Heart right ventricle (tissue), 16 donors: ENCODE measurements at regions not wholly inside any gene's neighbourhood (a gene's known extent, or its start where the extent isn't known, plus 50 kb on each side); places are given as distances from the start of the nearest gene placed in this dataset.

Experiments used
- ATAC-seq, 8 donors: fragments of 200-7000 bp; cut with Tn5 transposase; one replicate each; pipeline ENCODE4 v1.9.1; 2020; ENCODE audit warnings: mild to moderate bottlenecking in 8 of 8, moderate library complexity in 8 of 8, moderate number of reproducible peaks in 1 of 8
- DNase-seq, 2 donors: peaks; one replicate each; pipeline ENCODE4 v3.0.0-alpha.2; 2020
- H3K27ac ChIP-seq, 10 donors: fragments of 200-600 bp; sonication (generic) in 2 of 10; one replicate each; pipeline versions ENCODE4 v1.5.0 to v1.8.0; 2020 to 2022; ENCODE audit warnings: mild to moderate bottlenecking in 3 of 10
- H3K27me3 ChIP-seq, 7 donors: fragments of 200-600 bp; one replicate each; pipeline ENCODE4 v1.8.0; 2021 to 2022; ENCODE audit warnings: mild to moderate bottlenecking in 2 of 7
- H3K36me3 ChIP-seq, 9 donors: fragments of 200-600 bp; sonication (generic) in 1 of 9; one replicate each; pipeline versions ENCODE4 v1.5.0 to v1.8.0; 2020 to 2022; ENCODE audit warnings: mild to moderate bottlenecking in 2 of 9
- H3K4me1 ChIP-seq, 9 donors: fragments of 200-600 bp; sonication (generic) in 1 of 9; one replicate each; pipeline versions ENCODE4 v1.5.0 to v1.8.0; 2020 to 2022; ENCODE audit warnings: mild to moderate bottlenecking in 4 of 9
- H3K4me3 ChIP-seq, 10 donors: fragments of 200-600 bp; sonication (generic) in 2 of 10; one replicate each; pipeline versions ENCODE4 v1.5.0 to v1.8.0; 2020 to 2022; ENCODE audit warnings: mild to moderate bottlenecking in 7 of 10, moderate library complexity in 2 of 10
- H3K9me3 ChIP-seq, 11 donors: fragments of 200-600 bp in 10 of 11; sonication (generic) in 2 of 11; one replicate each; pipeline versions ENCODE4 v1.5.0 to v1.8.0; 2013 to 2022; ENCODE audit warnings: mild to moderate bottlenecking in 2 of 11, control low read depth in 1 of 11, moderate library complexity in 1 of 11
- CTCF ChIP-seq, 9 donors: fragments of 200-600 bp; sonication (generic) in 2 of 9; IDR thresholded peaks; one replicate each; pipeline versions ENCODE4 v1.5.0 to v1.8.0; 2021 to 2022; ENCODE audit warnings: antibody characterized with exemption in 9 of 9, mild to moderate bottlenecking in 5 of 9, moderate library complexity in 1 of 9
- WGBS, 2 donors: extraction: QIAGEN DNeasy Blood & Tissue Kit; methylation state at CpG; one replicate each; pipeline ENCODE4 v1.1.7; 2013; ENCODE audit warnings: inconsistent platforms in 1 of 2; 5-methylcytosine and 5-hydroxymethylcytosine counted together
- intact Hi-C, 10 donors: fragments of 100-400 bp; cut with DNase I; formaldehyde crosslinking; loops; one replicate each; pipeline versions ENCODE4 v1.11.1 to v1.14.2; 2022
- donor health status: Arrhythmogenic right ventricular cardiomyopathy.
- donor health status: ischemic (EF 13 %, LVEDD 7.1; RV severe dilation, severe dysfunction).
- donor health status: healthy with polysubstance abuse.
- donor health status: DM: no; HTN: yes; CAD: no.
- donor health status: DM: no; HTN: no; CAD: no.
- donor health status: ischemic (EF 25% LVEDD 6.9; RV normal size, moderate dysfunction).
- donor health status: ischemic (EF 25% LVEDD 5.7; RV mildly dilated, moderate dysfunction).
- donor health status: healthy.
- donor health status: DM: yes; HTN: yes; CAD: no.
- donor health status: Ischemic cardiomyopathy.
- donor health status: ischemic (EF 35%, LVEDD 5.7; RV mildly dilated, moderate dysfunction).
- donor health status: nonischemic (EF 11% LVEDD 7.7; RV severe dilation, severe dysfunction).
- donor health status: DM: yes; HTN: yes; CAD: no.
- donor health status: PGD.
- donor health status: ischemic (EF 29% LVEDD 5.4; RV normal size, mild dysfunction).
- donor health status: nonischemic (EF 23%, LVEDD 6.1; RV moderate dilation, normal function).

- Histone ChIP-seq H3K4me3 (no peak overlapping the region), H3K9me3 (peaks cover 0 to 99% (median 29%) of the 10 kb centered on the region in 11 donors), H3K27ac (no peak overlapping the region), H3K27me3 (peaks cover 0 to 11% (median 0%) of the 10 kb centered on the region in 7 donors), H3K4me1 (no peaks in the 10 kb centered on the region), H3K36me3 (no peaks in the 10 kb centered on the region)
- 63 to 66% methylated on average over 22 of the region's 22 CpGs for WGBS, 2 donors
- intact Hi-C loops, result no loop called here
- DNase-seq (no peak), ATAC-seq (no peak)
- TF ChIP-seq CTCF (IDR thresholded peaks at IDR 0.05), result no peak
Observed at GRCh38 chr12:34602213-34602940, 580.1 kb downstream of the ALG10 start.

GRCh38 chr12:34603382-34604035, 581.2 kb downstream of the ALG10 start:
- Histone ChIP-seq H3K36me3 (no peaks in the 10 kb centered on the region), H3K9me3 (peaks cover 0 to 99% (median 30%) of the 10 kb centered on the region in 11 donors), H3K27me3 (peaks cover 0 to 2% (median 0%) of the 10 kb centered on the region in 7 donors), H3K4me3 (no peak overlapping the region), H3K27ac (no peak overlapping the region), H3K4me1 (no peaks in the 10 kb centered on the region)
- TF ChIP-seq CTCF (IDR thresholded peaks at IDR 0.05), result no peak
- 59 to 65% methylated on average over 21 of the region's 21 CpGs for WGBS, 2 donors
- DNase-seq, result no peak
- no peak for ATAC-seq
- intact Hi-C loops, result no loop called here

- H3K4me3 ChIP-seq, result no peak overlapping the region
- DNase-seq, result no peak
- H3K27me3 ChIP-seq, result no peaks in the 10 kb centered on the region
- intact Hi-C loops, result no loop called here
- 32 to 44% methylated on average over 7 of the region's 7 CpGs for WGBS, 2 donors
- H3K36me3 ChIP-seq, result no peaks in the 10 kb centered on the region
- no peak overlapping the region for H3K27ac ChIP-seq
- ATAC-seq, result no peak
- H3K4me1 ChIP-seq, result no peaks in the 10 kb centered on the region
- H3K9me3 ChIP-seq, result peaks cover 0 to 98% (median 30%) of the 10 kb centered on the region in 11 donors
- TF ChIP-seq CTCF (IDR thresholded peaks at IDR 0.05), result no peak
Observed at GRCh38 chr12:34604227-34604626, 581.9 kb downstream of the ALG10 start.

GRCh38 chr12:34604631-34605509, 582.6 kb downstream of the ALG10 start:
- DNase-seq, result no peak
- H3K9me3 ChIP-seq, result peaks cover 0 to 98% (median 33%) of the 10 kb centered on the region in 11 donors
- 67% methylated on average over 37 of the region's 37 CpGs for WGBS, 2 donors

More at GRCh38 chr12:34604631-34605509, 582.6 kb downstream of the ALG10 start:
- no peaks in the 10 kb centered on the region for H3K4me1 ChIP-seq
- no peak for ATAC-seq
- TF ChIP-seq CTCF (IDR thresholded peaks at IDR 0.05), result no peak
- no peaks in the 10 kb centered on the region for H3K27me3 ChIP-seq
- intact Hi-C loops, result no loop called here
- no peak overlapping the region for H3K4me3 ChIP-seq
- no peak overlapping the region for H3K27ac ChIP-seq
- no peaks in the 10 kb centered on the region for H3K36me3 ChIP-seq
